ENCODE measurements at regions not wholly inside any gene's neighbourhood (a gene's known extent, or its start where the extent isn't known, plus 50 kb on each side); places are given as distances from the start of the nearest gene placed in this dataset.

GRCh38 chr6:122140031-122140430, 259.4 kb upstream of the HSF2 start:
- Histone ChIP-seq H3K4me3 (ENCODE audit: low read length, poor library complexity, severe bottlenecking) (no peak overlapping the region), H3K4me2 (ENCODE audit: low read depth, low read length, poor library complexity, severe bottlenecking) (no peak overlapping the region), H2AFZ (ENCODE audit: low read length) (no peak overlapping the region), H3K9me3 (ENCODE audit: insufficient read depth, low read depth, low read length) (no peaks in the 10 kb centered on the region), H4K20me1 (ENCODE audit: insufficient read depth, low read length, poor library complexity, severe bottlenecking) (no peaks in the 10 kb centered on the region), H3K9me2 (replicated peaks; ENCODE audit: low read depth, low read length) (no peaks in the 10 kb centered on the region), H3K4me1 (ENCODE audit: insufficient read depth, low read length, poor library complexity, severe bottlenecking) (no peaks in the 10 kb centered on the region), H3K79me2 (ENCODE audit: insufficient read depth, low read length) (no peaks in the 10 kb centered on the region), H3K36me3 (ENCODE audit: insufficient read depth, low read length) (no peaks in the 10 kb centered on the region), H3K9ac (ENCODE audit: low read depth, low read length, poor library complexity, severe bottlenecking) (no peak overlapping the region), H3F3A (ENCODE audit: low read depth) (no peaks in the 10 kb centered on the region), H3K27me3 (ENCODE audit: insufficient read depth, low read length, poor library complexity, severe bottlenecking) (no peaks in the 10 kb centered on the region)
- TF ChIP-seq EZH2phosphoT487 (IDR thresholded peaks at IDR 0.05; ENCODE audit: borderline replicate concordance) (no peak), CTCF (conservative IDR thresholded peaks at IDR 0.05; ENCODE audit: low read length) (no peak)

- no peaks in the 10 kb centered on the region for H3K9me2 ChIP-seq (replicated peaks; ENCODE audit: low read depth, low read length)
- no peaks in the 10 kb centered on the region for H3K36me3 ChIP-seq (ENCODE audit: insufficient read depth, low read length)
- no peak overlapping the region for H3K4me2 ChIP-seq (ENCODE audit: low read depth, low read length, poor library complexity, severe bottlenecking)
- H3K9me3 ChIP-seq (ENCODE audit: insufficient read depth, low read depth, low read length), result no peaks in the 10 kb centered on the region
- H3F3A ChIP-seq (ENCODE audit: low read depth), result no peaks in the 10 kb centered on the region
- no peaks in the 10 kb centered on the region for H4K20me1 ChIP-seq (ENCODE audit: insufficient read depth, low read length, poor library complexity, severe bottlenecking)
- H3K27me3 ChIP-seq (ENCODE audit: insufficient read depth, low read length, poor library complexity, severe bottlenecking), result no peaks in the 10 kb centered on the region
- H3K79me2 ChIP-seq (ENCODE audit: insufficient read depth, low read length), result no peaks in the 10 kb centered on the region
- no peak overlapping the region for H3K4me3 ChIP-seq (ENCODE audit: low read length, poor library complexity, severe bottlenecking)
- TF ChIP-seq EZH2phosphoT487 (IDR thresholded peaks at IDR 0.05; ENCODE audit: borderline replicate concordance) (no peak), CTCF (conservative IDR thresholded peaks at IDR 0.05; ENCODE audit: low read length) (no peak)
- H2AFZ ChIP-seq (ENCODE audit: low read length), result no peak overlapping the region
- no peak overlapping the region for H3K9ac ChIP-seq (ENCODE audit: low read depth, low read length, poor library complexity, severe bottlenecking)
- H3K4me1 ChIP-seq (ENCODE audit: insufficient read depth, low read length, poor library complexity, severe bottlenecking), result no peaks in the 10 kb centered on the region
Measured at GRCh38 chr6:122141246-122141645, 258.2 kb upstream of the HSF2 start.

GRCh38 chr6:122143813-122144601, 255.4 kb upstream of the HSF2 start:
- Histone ChIP-seq H3F3A (ENCODE audit: low read depth) (no peaks in the 10 kb centered on the region), H3K36me3 (ENCODE audit: insufficient read depth, low read length) (no peaks in the 10 kb centered on the region), H3K4me1 (ENCODE audit: insufficient read depth, low read length, poor library complexity, severe bottlenecking) (no peaks in the 10 kb centered on the region), H3K9ac (ENCODE audit: low read depth, low read length, poor library complexity, severe bottlenecking) (no peak overlapping the region), H3K9me3 (ENCODE audit: insufficient read depth, low read depth, low read length) (no peaks in the 10 kb centered on the region), H3K4me2 (ENCODE audit: low read depth, low read length, poor library complexity, severe bottlenecking) (no peak overlapping the region), H4K20me1 (ENCODE audit: insufficient read depth, low read length, poor library complexity, severe bottlenecking) (no peaks in the 10 kb centered on the region), H3K27me3 (ENCODE audit: insufficient read depth, low read length, poor library complexity, severe bottlenecking) (no peaks in the 10 kb centered on the region), H2AFZ (ENCODE audit: low read length) (no peak overlapping the region), H3K79me2 (ENCODE audit: insufficient read depth, low read length) (no peaks in the 10 kb centered on the region), H3K9me2 (replicated peaks; ENCODE audit: low read depth, low read length) (no peaks in the 10 kb centered on the region; the same call in 1 of the 2 replicates), H3K4me3 (ENCODE audit: low read length, poor library complexity, severe bottlenecking) (no peak overlapping the region)
- no peak for TF ChIP-seq EZH2phosphoT487 (IDR thresholded peaks at IDR 0.05; ENCODE audit: borderline replicate concordance)
- TF ChIP-seq CTCF (conservative IDR thresholded peaks at IDR 0.05; ENCODE audit: low read length), result no peak

Measured in Loucy (cell line).